Ishikawa (cell line): ENCODE measurements at regions not wholly inside any gene's neighbourhood (a gene's known extent, or its start where the extent isn't known, plus 50 kb on each side); places are given as distances from the start of the nearest gene placed in this dataset.

ENCODE experiments used
- CEBPB ChIP-seq: IDR thresholded peaks from 2 replicates; pipeline ENCODE4 v1.6.1; 2012
- CREB1 ChIP-seq: IDR thresholded peaks from 2 replicates; pipeline ENCODE4 v1.6.1; 2012; ENCODE audit warnings: low read depth
- EGR1 ChIP-seq: IDR thresholded peaks from 2 replicates; pipeline ENCODE4 v1.6.1; 2012
- EP300 ChIP-seq: IDR thresholded peaks from 2 replicates; pipeline ENCODE4 v1.6.1; 2012; ENCODE audit warnings: borderline replicate concordance
- FOXM1 ChIP-seq: IDR thresholded peaks from 2 replicates; pipeline ENCODE4 v1.6.1; 2012; ENCODE audit warnings: low read depth, borderline replicate concordance
- MAX ChIP-seq: IDR thresholded peaks from 2 replicates; pipeline ENCODE4 v1.6.1; 2012
- NFIC ChIP-seq: IDR thresholded peaks from 2 replicates; pipeline ENCODE4 v1.6.1; 2012
- RAD21 ChIP-seq: IDR thresholded peaks from 2 replicates; pipeline ENCODE4 v1.6.1; 2012; ENCODE audit warnings: low read depth
- REST ChIP-seq: IDR thresholded peaks from 2 replicates; pipeline ENCODE4 v1.6.1; 2012; ENCODE audit warnings: low read depth, mild to moderate bottlenecking
- TAF1 ChIP-seq: IDR thresholded peaks from 2 replicates; pipeline ENCODE4 v1.6.1; 2012; ENCODE audit warnings: low read depth, mild to moderate bottlenecking
- TCF12 ChIP-seq: IDR thresholded peaks from 2 replicates; pipeline ENCODE4 v1.6.1; 2012; ENCODE audit warnings: low read depth
- TEAD4 ChIP-seq: IDR thresholded peaks from 2 replicates; pipeline ENCODE4 v1.6.1; 2012
- USF1 ChIP-seq: IDR thresholded peaks from 2 replicates; pipeline ENCODE4 v1.6.1; 2012
- YY1 ChIP-seq: IDR thresholded peaks from 2 replicates; pipeline ENCODE4 v1.6.1; 2012; ENCODE audit warnings: low read depth
- ZBTB7A ChIP-seq: IDR thresholded peaks from 2 replicates; pipeline ENCODE4 v1.6.1; 2012; ENCODE audit warnings: low read depth

GRCh38 chr5:13251623-13252376 lies 692.7 kb downstream of the DNAH5 start:
- TF ChIP-seq TEAD4 (no peak), EP300 (no peak), RAD21 (no peak), YY1 (no peak), TCF12 (no peak), TAF1 (no peak), MAX (no peak), ZBTB7A (no peak), NFIC (no peak), CEBPB (no peak), EGR1 (no peak), REST (no peak), USF1 (no peak), CREB1 (no peak), FOXM1 (no peak)

- TF ChIP-seq RAD21 (peak; percentile 45), EGR1 (no peak)
Measured at GRCh38 chr5:13250464-13251291, 693.8 kb downstream of the DNAH5 start.

- TF ChIP-seq USF1 (no peak), CREB1 (no peak), RAD21 (no peak), EGR1 (no peak), TCF12 (no peak), YY1 (no peak), NFIC (no peak), EP300 (no peak), REST (no peak)
Measured at GRCh38 chr5:13249854-13250253, 694.6 kb downstream of the DNAH5 start.

GRCh38 chr5:13248253-13248652 lies 696.2 kb downstream of the DNAH5 start:
- no peak for TF ChIP-seq CEBPB
- TF ChIP-seq USF1, result no peak
- TF ChIP-seq EGR1, result no peak
- TF ChIP-seq TEAD4, result no peak
- TF ChIP-seq TAF1, result no peak
- no peak for TF ChIP-seq YY1
- no peak for TF ChIP-seq ZBTB7A
- no peak for TF ChIP-seq RAD21

- TF ChIP-seq TCF12 (no peak), NFIC (no peak), TEAD4 (no peak), ZBTB7A (no peak), EGR1 (no peak), USF1 (no peak), MAX (no peak), TAF1 (no peak), RAD21 (no peak), EP300 (no peak), CREB1 (no peak), CEBPB (no peak)
Measured at GRCh38 chr5:13246053-13246452, 698.4 kb downstream of the DNAH5 start.
